ENCODE measurements at regions not wholly inside any gene's neighbourhood (a gene's known extent, or its start where the extent isn't known, plus 50 kb on each side); places are given as distances from the start of the nearest gene placed in this dataset.

DNA sequence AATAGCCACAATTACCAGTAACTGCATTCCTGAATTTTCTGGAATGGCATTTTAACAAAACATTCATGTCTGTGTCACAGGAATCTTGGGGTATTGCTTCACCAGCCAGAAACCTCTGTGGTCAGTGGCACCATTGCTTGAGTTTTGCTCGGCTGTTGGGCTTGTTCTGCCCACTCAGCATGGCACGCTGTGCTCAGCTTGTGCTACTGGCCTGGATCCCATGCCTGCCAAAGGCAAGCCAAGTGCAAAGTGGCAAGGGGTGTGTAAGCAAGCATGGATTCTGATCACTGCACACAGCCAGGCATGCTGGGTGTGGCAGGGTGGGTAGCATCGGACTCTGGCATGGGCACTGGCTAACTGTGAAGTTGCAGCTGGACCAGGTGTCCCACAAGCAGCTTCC lies 1150.9 kb downstream of the MRPL39 start:
- no peaks in the 10 kb centered on the region for H3K9me3 ChIP-seq (ENCODE audit: control insufficient read depth, insufficient read depth, low read depth, low read length)

DNA sequence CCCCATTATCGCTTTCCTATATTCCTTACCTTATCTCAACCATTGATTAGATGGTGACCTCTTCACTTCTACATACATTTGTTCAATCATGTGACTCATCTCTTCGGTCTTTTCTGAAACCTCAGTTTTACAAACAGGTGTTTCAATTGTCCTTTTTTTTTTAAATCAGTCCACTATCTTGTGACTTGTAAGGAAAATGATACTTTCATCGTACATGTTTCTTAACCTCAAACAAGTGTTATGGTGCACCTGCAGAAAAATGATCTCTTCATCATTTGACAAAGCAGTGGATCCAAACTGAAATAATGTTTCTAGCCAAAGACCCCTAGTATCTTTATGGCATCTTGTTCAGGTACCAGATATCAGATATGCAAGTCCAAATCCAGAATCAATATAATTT lies 1157.2 kb downstream of the MRPL39 start:
- no peaks in the 10 kb centered on the region for H3K4me1 ChIP-seq (ENCODE audit: control insufficient read depth, insufficient read depth, low read length)
- H3K36me3 ChIP-seq (ENCODE audit: control insufficient read depth in 2 of 2, insufficient read depth in 1 of 2, low read length in 2 of 2): no peaks in the 10 kb centered on the region
- H3K9me3 ChIP-seq (ENCODE audit: control insufficient read depth, insufficient read depth, low read depth, low read length): no peaks in the 10 kb centered on the region
- no peak overlapping the region for H3K27ac ChIP-seq (ENCODE audit: extremely low read depth, low read depth, low read length)
- ChIA-PET CTCF (no interaction called here), POLR2A (no interaction called here)
- no peak overlapping the region for H3K4me3 ChIP-seq (ENCODE audit: low read depth, low read length)
- TF ChIP-seq REPIN1 (tag by site-specific recombination; IDR thresholded peaks at IDR 0.05; ENCODE audit: low read depth) (no peak), ZNF530 (tag by site-specific recombination; IDR thresholded peaks at IDR 0.05; ENCODE audit: low read depth) (no peak), ZNF624 (tag by site-specific recombination; IDR thresholded peaks at IDR 0.05) (no peak), ZBTB48 (tag by site-specific recombination; IDR thresholded peaks at IDR 0.05) (no peak), ZNF747 (tag by site-specific recombination; IDR thresholded peaks at IDR 0.05) (no peak), ZNF121 (tag by site-specific recombination; IDR thresholded peaks at IDR 0.05) (no peak), ZNF133 (tag by site-specific recombination; IDR thresholded peaks at IDR 0.05) (no peak)
- TF ChIP-seq, protein P1, sequence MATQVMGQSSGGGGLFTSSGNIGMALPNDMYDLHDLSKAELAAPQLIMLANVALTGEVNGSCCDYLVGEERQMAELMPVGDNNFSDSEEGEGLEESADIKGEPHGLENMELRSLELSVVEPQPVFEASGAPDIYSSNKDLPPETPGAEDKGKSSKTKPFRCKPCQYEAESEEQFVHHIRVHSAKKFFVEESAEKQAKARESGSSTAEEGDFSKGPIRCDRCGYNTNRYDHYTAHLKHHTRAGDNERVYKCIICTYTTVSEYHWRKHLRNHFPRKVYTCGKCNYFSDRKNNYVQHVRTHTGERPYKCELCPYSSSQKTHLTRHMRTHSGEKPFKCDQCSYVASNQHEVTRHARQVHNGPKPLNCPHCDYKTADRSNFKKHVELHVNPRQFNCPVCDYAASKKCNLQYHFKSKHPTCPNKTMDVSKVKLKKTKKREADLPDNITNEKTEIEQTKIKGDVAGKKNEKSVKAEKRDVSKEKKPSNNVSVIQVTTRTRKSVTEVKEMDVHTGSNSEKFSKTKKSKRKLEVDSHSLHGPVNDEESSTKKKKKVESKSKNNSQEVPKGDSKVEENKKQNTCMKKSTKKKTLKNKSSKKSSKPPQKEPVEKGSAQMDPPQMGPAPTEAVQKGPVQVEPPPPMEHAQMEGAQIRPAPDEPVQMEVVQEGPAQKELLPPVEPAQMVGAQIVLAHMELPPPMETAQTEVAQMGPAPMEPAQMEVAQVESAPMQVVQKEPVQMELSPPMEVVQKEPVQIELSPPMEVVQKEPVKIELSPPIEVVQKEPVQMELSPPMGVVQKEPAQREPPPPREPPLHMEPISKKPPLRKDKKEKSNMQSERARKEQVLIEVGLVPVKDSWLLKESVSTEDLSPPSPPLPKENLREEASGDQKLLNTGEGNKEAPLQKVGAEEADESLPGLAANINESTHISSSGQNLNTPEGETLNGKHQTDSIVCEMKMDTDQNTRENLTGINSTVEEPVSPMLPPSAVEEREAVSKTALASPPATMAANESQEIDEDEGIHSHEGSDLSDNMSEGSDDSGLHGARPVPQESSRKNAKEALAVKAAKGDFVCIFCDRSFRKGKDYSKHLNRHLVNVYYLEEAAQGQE (tag by site-specific recombination; IDR thresholded peaks at IDR 0.05): no peak
- TF ChIP-seq, protein P2, sequence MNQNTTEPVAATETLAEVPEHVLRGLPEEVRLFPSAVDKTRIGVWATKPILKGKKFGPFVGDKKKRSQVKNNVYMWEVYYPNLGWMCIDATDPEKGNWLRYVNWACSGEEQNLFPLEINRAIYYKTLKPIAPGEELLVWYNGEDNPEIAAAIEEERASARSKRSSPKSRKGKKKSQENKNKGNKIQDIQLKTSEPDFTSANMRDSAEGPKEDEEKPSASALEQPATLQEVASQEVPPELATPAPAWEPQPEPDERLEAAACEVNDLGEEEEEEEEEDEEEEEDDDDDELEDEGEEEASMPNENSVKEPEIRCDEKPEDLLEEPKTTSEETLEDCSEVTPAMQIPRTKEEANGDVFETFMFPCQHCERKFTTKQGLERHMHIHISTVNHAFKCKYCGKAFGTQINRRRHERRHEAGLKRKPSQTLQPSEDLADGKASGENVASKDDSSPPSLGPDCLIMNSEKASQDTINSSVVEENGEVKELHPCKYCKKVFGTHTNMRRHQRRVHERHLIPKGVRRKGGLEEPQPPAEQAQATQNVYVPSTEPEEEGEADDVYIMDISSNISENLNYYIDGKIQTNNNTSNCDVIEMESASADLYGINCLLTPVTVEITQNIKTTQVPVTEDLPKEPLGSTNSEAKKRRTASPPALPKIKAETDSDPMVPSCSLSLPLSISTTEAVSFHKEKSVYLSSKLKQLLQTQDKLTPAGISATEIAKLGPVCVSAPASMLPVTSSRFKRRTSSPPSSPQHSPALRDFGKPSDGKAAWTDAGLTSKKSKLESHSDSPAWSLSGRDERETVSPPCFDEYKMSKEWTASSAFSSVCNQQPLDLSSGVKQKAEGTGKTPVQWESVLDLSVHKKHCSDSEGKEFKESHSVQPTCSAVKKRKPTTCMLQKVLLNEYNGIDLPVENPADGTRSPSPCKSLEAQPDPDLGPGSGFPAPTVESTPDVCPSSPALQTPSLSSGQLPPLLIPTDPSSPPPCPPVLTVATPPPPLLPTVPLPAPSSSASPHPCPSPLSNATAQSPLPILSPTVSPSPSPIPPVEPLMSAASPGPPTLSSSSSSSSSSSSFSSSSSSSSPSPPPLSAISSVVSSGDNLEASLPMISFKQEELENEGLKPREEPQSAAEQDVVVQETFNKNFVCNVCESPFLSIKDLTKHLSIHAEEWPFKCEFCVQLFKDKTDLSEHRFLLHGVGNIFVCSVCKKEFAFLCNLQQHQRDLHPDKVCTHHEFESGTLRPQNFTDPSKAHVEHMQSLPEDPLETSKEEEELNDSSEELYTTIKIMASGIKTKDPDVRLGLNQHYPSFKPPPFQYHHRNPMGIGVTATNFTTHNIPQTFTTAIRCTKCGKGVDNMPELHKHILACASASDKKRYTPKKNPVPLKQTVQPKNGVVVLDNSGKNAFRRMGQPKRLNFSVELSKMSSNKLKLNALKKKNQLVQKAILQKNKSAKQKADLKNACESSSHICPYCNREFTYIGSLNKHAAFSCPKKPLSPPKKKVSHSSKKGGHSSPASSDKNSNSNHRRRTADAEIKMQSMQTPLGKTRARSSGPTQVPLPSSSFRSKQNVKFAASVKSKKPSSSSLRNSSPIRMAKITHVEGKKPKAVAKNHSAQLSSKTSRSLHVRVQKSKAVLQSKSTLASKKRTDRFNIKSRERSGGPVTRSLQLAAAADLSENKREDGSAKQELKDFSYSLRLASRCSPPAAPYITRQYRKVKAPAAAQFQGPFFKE (tag by site-specific recombination; IDR thresholded peaks at IDR 0.05; ENCODE audit: borderline replicate concordance): no peak
- TF ChIP-seq, protein P3, sequence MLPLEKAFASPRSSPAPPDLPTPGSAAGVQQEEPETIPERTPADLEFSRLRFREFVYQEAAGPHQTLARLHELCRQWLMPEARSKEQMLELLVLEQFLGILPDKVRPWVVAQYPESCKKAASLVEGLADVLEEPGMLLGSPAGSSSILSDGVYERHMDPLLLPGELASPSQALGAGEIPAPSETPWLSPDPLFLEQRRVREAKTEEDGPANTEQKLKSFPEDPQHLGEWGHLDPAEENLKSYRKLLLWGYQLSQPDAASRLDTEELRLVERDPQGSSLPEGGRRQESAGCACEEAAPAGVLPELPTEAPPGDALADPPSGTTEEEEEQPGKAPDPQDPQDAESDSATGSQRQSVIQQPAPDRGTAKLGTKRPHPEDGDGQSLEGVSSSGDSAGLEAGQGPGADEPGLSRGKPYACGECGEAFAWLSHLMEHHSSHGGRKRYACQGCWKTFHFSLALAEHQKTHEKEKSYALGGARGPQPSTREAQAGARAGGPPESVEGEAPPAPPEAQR (tag by site-specific recombination; IDR thresholded peaks at IDR 0.05): no peak
- TF ChIP-seq, protein P4, sequence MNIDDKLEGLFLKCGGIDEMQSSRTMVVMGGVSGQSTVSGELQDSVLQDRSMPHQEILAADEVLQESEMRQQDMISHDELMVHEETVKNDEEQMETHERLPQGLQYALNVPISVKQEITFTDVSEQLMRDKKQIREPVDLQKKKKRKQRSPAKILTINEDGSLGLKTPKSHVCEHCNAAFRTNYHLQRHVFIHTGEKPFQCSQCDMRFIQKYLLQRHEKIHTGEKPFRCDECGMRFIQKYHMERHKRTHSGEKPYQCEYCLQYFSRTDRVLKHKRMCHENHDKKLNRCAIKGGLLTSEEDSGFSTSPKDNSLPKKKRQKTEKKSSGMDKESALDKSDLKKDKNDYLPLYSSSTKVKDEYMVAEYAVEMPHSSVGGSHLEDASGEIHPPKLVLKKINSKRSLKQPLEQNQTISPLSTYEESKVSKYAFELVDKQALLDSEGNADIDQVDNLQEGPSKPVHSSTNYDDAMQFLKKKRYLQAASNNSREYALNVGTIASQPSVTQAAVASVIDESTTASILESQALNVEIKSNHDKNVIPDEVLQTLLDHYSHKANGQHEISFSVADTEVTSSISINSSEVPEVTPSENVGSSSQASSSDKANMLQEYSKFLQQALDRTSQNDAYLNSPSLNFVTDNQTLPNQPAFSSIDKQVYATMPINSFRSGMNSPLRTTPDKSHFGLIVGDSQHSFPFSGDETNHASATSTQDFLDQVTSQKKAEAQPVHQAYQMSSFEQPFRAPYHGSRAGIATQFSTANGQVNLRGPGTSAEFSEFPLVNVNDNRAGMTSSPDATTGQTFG (tag by site-specific recombination; IDR thresholded peaks at IDR 0.05; ENCODE audit: borderline replicate concordance): no peak

More for the DNA sequence above, 1150.9 kb downstream of the MRPL39 start:
- ChIA-PET POLR2A (no interaction called here), CTCF (no interaction called here)
- no peaks in the 10 kb centered on the region for H3K4me1 ChIP-seq (ENCODE audit: control insufficient read depth, insufficient read depth, low read length)
- H3K4me3 ChIP-seq (ENCODE audit: low read depth, low read length): no peak overlapping the region
- TF ChIP-seq ZNF184 (tag by site-specific recombination; IDR thresholded peaks at IDR 0.05): no peak
- TF ChIP-seq ZNF558 (tag by site-specific recombination; IDR thresholded peaks at IDR 0.05): no peak
- no peak for TF ChIP-seq ZNF664 (tag by site-specific recombination; IDR thresholded peaks at IDR 0.05)
- TF ChIP-seq ZNF239 (tag by site-specific recombination; IDR thresholded peaks at IDR 0.05): no peak
- TF ChIP-seq, protein P5, sequence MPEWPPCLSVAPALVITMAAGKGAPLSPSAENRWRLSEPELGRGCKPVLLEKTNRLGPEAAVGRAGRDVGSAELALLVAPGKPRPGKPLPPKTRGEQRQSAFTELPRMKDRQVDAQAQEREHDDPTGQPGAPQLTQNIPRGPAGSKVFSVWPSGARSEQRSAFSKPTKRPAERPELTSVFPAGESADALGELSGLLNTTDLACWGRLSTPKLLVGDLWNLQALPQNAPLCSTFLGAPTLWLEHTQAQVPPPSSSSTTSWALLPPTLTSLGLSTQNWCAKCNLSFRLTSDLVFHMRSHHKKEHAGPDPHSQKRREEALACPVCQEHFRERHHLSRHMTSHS (tag by site-specific recombination; IDR thresholded peaks at IDR 0.05): no peak
- TF ChIP-seq REPIN1 (tag by site-specific recombination; IDR thresholded peaks at IDR 0.05; ENCODE audit: low read depth): no peak
- TF ChIP-seq, protein P6, sequence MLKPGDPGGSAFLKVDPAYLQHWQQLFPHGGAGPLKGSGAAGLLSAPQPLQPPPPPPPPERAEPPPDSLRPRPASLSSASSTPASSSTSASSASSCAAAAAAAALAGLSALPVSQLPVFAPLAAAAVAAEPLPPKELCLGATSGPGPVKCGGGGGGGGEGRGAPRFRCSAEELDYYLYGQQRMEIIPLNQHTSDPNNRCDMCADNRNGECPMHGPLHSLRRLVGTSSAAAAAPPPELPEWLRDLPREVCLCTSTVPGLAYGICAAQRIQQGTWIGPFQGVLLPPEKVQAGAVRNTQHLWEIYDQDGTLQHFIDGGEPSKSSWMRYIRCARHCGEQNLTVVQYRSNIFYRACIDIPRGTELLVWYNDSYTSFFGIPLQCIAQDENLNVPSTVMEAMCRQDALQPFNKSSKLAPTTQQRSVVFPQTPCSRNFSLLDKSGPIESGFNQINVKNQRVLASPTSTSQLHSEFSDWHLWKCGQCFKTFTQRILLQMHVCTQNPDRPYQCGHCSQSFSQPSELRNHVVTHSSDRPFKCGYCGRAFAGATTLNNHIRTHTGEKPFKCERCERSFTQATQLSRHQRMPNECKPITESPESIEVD (tag by site-specific recombination; IDR thresholded peaks at IDR 0.05): no peak
- no peak for TF ChIP-seq ZIC2 (tag by site-specific recombination; IDR thresholded peaks at IDR 0.05)
- TF ChIP-seq EGR2 (tag by site-specific recombination; IDR thresholded peaks at IDR 0.05; ENCODE audit: low read depth): no peak
- TF ChIP-seq ZSCAN30 (tag by site-specific recombination; IDR thresholded peaks at IDR 0.05): no peak
- TF ChIP-seq KLF10 (tag by site-specific recombination; IDR thresholded peaks at IDR 0.05): no peak
- TF ChIP-seq BCL11A (tag by site-specific recombination; IDR thresholded peaks at IDR 0.05; ENCODE audit: low read depth): no peak
- no peak for TF ChIP-seq ZNF544 (tag by site-specific recombination; IDR thresholded peaks at IDR 0.05)
- no peak for TF ChIP-seq ZNF776 (tag by site-specific recombination; IDR thresholded peaks at IDR 0.05; ENCODE audit: borderline replicate concordance)
- TF ChIP-seq ZNF768 (tag by site-specific recombination; IDR thresholded peaks at IDR 0.05): no peak
- TF ChIP-seq ZNF140 (tag by site-specific recombination; IDR thresholded peaks at IDR 0.05): no peak
- no peak for TF ChIP-seq ZNF837 (tag by site-specific recombination; IDR thresholded peaks at IDR 0.05)
- TF ChIP-seq ZNF843 (tag by site-specific recombination; IDR thresholded peaks at IDR 0.05): no peak
- TF ChIP-seq ZNF16 (tag by site-specific recombination; IDR thresholded peaks at IDR 0.05; ENCODE audit: low read depth): no peak
- no peak overlapping the region for H3K27ac ChIP-seq (ENCODE audit: extremely low read depth, low read depth, low read length)
- H3K36me3 ChIP-seq (ENCODE audit: control insufficient read depth in 2 of 2, insufficient read depth in 1 of 2, low read length in 2 of 2): no peaks in the 10 kb centered on the region

Measured in HEK293 (cell line).